Fibroblast of peridontal ligament (primary cell): ENCODE measurements at regions not wholly inside any gene's neighbourhood (a gene's known extent, or its start where the extent isn't known, plus 50 kb on each side); places are given as distances from the start of the nearest gene placed in this dataset.

ENCODE experiments used
- DNase-seq: peaks from one replicate; pipeline ENCODE4 v3.0.0-alpha.2; 2010; ENCODE audit errors: extremely low read depth

GRCh38 chr13:111516712-111517640 is 196.5 kb downstream of the TEX29 start:
- DNase-seq, result no peak

GRCh38 chr13:111517641-111518010 is 197.2 kb downstream of the TEX29 start:
- no peak for DNase-seq

- no peak for DNase-seq
These were observed 197.8 kb downstream of the TEX29 start for GRCh38 chr13:111518161-111518792.

- no peak for DNase-seq
These were observed 198.6 kb downstream of the TEX29 start for GRCh38 chr13:111519041-111519440.

GRCh38 chr13:111519490-111520170 is 199.2 kb downstream of the TEX29 start:
- no peak for DNase-seq

GRCh38 chr13:111521030-111521429 is 200.6 kb downstream of the TEX29 start:
- DNase-seq, result no peak

GRCh38 chr13:111521691-111522229 is 201.3 kb downstream of the TEX29 start:
- no peak for DNase-seq

- DNase-seq, result no peak
These were observed 205.1 kb downstream of the TEX29 start for GRCh38 chr13:111525320-111526118.

GRCh38 chr13:111526922-111527321 is 206.5 kb downstream of the TEX29 start:
- DNase-seq, result no peak

GRCh38 chr13:111527614-111528229 is 207.3 kb downstream of the TEX29 start:
- DNase-seq, result no peak

GRCh38 chr13:111528513-111528912 is 208.1 kb downstream of the TEX29 start:
- DNase-seq, result no peak

GRCh38 chr13:111530137-111530870 is 209.9 kb downstream of the TEX29 start:
- no peak for DNase-seq

- DNase-seq, result no peak
These were observed 211.1 kb downstream of the TEX29 start for GRCh38 chr13:111531505-111531904.

- DNase-seq, result no peak
These were observed 211.7 kb downstream of the TEX29 start for GRCh38 chr13:111532111-111532510.

GRCh38 chr13:111533900-111534683 is 213.7 kb downstream of the TEX29 start:
- DNase-seq, result no peak

- no peak for DNase-seq
These were observed 214.5 kb downstream of the TEX29 start for GRCh38 chr13:111534751-111535522.

GRCh38 chr13:111535523-111535811 is 215.0 kb downstream of the TEX29 start:
- no peak for DNase-seq

GRCh38 chr13:111536075-111536642 is 215.7 kb downstream of the TEX29 start:
- no peak for DNase-seq
